Smooth muscle cell (in vitro differentiated cells): ENCODE measurements at regions not wholly inside any gene's neighbourhood (a gene's known extent, or its start where the extent isn't known, plus 50 kb on each side); places are given as distances from the start of the nearest gene placed in this dataset.

ENCODE experiments used
- DNase-seq: peaks from one replicate; lab custom pipeline; 2025; ENCODE audit not compliant: unreplicated experiment; lab: John Stamatoyannopoulos, UW
- H2AFZ ChIP-seq: fragments of 200-600 bp; sonication (generic); 2 replicates; pipeline ENCODE4 v1.6.0; 2016; ENCODE audit warnings: antibody characterized with exemption, low read depth, mild to moderate bottlenecking
- H3F3A ChIP-seq: fragments of 200-600 bp; sonication (generic); 2 replicates; pipeline ENCODE4 v1.6.0; 2017; ENCODE audit warnings: antibody characterized with exemption, low read depth
- H3K27ac ChIP-seq: fragments of 200-600 bp; sonication (generic); 2 replicates; pipeline ENCODE4 v1.5.1; 2016; ENCODE audit warnings: low read depth, mild to moderate bottlenecking
- H3K27me3 ChIP-seq: fragments of 200-600 bp; sonication (generic); 2 replicates; pipeline ENCODE4 v1.6.1; 2016; ENCODE audit warnings: low read depth, mild to moderate bottlenecking
- H3K36me3 ChIP-seq: fragments of 200-600 bp; sonication (generic); 2 replicates; pipeline ENCODE4 v1.5.1; 2016; ENCODE audit warnings: low read depth
- H3K4me1 ChIP-seq: fragments of 200-600 bp; sonication (generic); 2 replicates; pipeline ENCODE4 v1.5.1; 2016; ENCODE audit warnings: low read depth
- H3K4me2 ChIP-seq: fragments of 200-600 bp; sonication (generic); 2 replicates; pipeline ENCODE4 v1.6.0; 2016; ENCODE audit warnings: mild to moderate bottlenecking
- H3K4me3 ChIP-seq: fragments of 200-600 bp; sonication (generic); 2 replicates; pipeline ENCODE4 v1.5.1; 2016; ENCODE audit warnings: mild to moderate bottlenecking
- H3K79me2 ChIP-seq: fragments of 200-600 bp; sonication (generic); 2 replicates; pipeline ENCODE4 v1.6.0; 2016; ENCODE audit warnings: low read depth, mild to moderate bottlenecking
- H3K9ac ChIP-seq: fragments of 200-600 bp; sonication (generic); 2 replicates; pipeline ENCODE4 v1.6.0; 2016; ENCODE audit warnings: low read depth
- H3K9me3 ChIP-seq: fragments of 200-600 bp; sonication (generic); replicated peaks from 2 replicates; pipeline ENCODE4 v1.5.1; 2016; ENCODE audit warnings: low read depth
- H4K20me1 ChIP-seq: fragments of 200-600 bp; sonication (generic); 2 replicates; pipeline ENCODE4 v1.6.0; 2016; ENCODE audit warnings: low read depth
- WGBS: methylation state at CpG from one replicate; pipeline ENCODE4 v1.1.7; 2016; ENCODE audit warnings: low lambda C conversion rate; 5-methylcytosine and 5-hydroxymethylcytosine counted together
- TF ChIP-seq, protein P1 (sequence below): fragments of 200-600 bp; sonication (generic); IDR thresholded peaks from 2 replicates; pipeline ENCODE4 v1.5.1; 2017; ENCODE audit warnings: borderline replicate concordance, mild to moderate bottlenecking, antibody characterized with exemption; ENCODE audit not compliant: insufficient read depth, poor library complexity, severe bottlenecking

DNA sequence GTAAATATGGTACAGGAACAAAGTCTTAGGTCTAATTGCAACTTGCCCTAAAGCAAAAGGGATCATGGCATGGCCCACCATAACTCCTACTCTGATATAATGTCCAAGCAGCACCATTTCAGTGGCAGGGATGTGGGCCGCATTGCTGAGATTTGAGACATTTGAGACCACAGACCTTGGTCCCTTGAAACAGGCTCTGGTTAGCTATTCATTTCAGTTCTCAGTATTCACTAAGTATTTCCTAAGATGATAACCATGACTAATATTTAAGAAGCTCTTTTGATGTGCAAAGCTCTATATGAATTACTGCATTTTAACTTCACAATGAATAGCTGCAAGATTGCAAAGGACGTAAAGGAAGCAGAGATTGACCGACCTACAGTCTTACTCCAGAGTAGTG lies 471.0 kb downstream of the SHISA9 start:
- Histone ChIP-seq H3K27ac (no peak overlapping the region), H3K4me3 (no peak overlapping the region), H3K36me3 (no peaks in the 10 kb centered on the region), H3K79me2 (no peaks in the 10 kb centered on the region), H3K4me2 (no peak overlapping the region), H2AFZ (no peak overlapping the region), H3K9me3 (no peaks in the 10 kb centered on the region), H3K4me1 (no peaks in the 10 kb centered on the region), H4K20me1 (no peaks in the 10 kb centered on the region), H3F3A (no peaks in the 10 kb centered on the region), H3K27me3 (no peaks in the 10 kb centered on the region), H3K9ac (no peak overlapping the region)
- DNase-seq: no peak
- 94% methylated on average over 3 of the region's 3 CpGs for WGBS
- TF ChIP-seq, protein P1, sequence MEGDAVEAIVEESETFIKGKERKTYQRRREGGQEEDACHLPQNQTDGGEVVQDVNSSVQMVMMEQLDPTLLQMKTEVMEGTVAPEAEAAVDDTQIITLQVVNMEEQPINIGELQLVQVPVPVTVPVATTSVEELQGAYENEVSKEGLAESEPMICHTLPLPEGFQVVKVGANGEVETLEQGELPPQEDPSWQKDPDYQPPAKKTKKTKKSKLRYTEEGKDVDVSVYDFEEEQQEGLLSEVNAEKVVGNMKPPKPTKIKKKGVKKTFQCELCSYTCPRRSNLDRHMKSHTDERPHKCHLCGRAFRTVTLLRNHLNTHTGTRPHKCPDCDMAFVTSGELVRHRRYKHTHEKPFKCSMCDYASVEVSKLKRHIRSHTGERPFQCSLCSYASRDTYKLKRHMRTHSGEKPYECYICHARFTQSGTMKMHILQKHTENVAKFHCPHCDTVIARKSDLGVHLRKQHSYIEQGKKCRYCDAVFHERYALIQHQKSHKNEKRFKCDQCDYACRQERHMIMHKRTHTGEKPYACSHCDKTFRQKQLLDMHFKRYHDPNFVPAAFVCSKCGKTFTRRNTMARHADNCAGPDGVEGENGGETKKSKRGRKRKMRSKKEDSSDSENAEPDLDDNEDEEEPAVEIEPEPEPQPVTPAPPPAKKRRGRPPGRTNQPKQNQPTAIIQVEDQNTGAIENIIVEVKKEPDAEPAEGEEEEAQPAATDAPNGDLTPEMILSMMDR: no peak

DNA sequence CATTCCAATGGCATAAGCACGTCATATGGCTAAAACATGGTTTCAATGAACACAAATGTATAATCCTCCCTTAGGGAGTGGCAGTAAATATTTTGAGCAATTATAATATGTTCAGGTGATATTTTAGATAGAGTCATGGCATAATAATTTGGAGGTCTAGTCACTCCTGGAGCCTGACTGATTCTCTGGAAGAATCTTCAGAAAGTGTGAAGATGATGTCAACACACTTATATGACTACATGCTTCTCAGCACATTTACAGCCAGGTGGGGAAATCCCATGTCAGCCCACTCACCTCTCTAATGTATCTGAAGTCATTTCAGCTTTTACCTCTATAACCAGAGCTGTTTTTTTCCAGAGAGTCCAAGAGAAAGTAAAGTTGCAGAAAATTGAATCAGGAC lies 474.8 kb downstream of the SHISA9 start:
- DNase-seq: no peak
- Histone ChIP-seq H3K27me3 (no peaks in the 10 kb centered on the region), H2AFZ (no peak overlapping the region), H3K27ac (no peak overlapping the region), H3K79me2 (no peaks in the 10 kb centered on the region), H3K36me3 (no peaks in the 10 kb centered on the region), H4K20me1 (no peaks in the 10 kb centered on the region), H3K4me2 (no peak overlapping the region), H3K9ac (no peak overlapping the region), H3K9me3 (no peaks in the 10 kb centered on the region), H3F3A (no peaks in the 10 kb centered on the region), H3K4me1 (no peaks in the 10 kb centered on the region), H3K4me3 (no peak overlapping the region)
- 86% methylated on average over 1 of the region's 1 CpG for WGBS
- TF ChIP-seq, protein P1: no peak

DNA sequence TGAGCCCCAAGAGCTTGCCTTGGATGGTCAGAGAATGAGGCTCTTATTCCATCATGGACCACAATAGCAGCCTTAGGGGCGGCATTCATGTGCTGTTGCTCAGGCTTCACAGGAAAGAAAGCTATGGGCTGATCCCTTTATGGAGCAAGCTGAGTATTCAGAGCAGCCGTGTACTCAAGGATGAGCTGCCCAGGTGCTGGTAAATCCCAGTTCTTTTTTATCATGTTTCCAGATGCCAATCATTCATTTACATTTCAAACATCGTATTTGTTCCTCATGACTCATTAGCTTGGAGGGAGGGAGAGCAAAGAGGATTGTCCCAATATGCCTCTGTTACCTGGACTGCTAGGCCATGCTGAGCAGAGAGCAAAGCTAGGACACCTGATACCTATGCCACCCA lies 475.7 kb downstream of the SHISA9 start:
- H3K36me3 ChIP-seq: no peaks in the 10 kb centered on the region
- no peaks in the 10 kb centered on the region for H4K20me1 ChIP-seq
- no peaks in the 10 kb centered on the region for H3K27me3 ChIP-seq
- TF ChIP-seq, protein P1: no peak
- DNase-seq: no peak
- no peak overlapping the region for H3K27ac ChIP-seq
- no peaks in the 10 kb centered on the region for H3K79me2 ChIP-seq
- no peak overlapping the region for H2AFZ ChIP-seq
- no peak overlapping the region for H3K4me2 ChIP-seq
- no peak overlapping the region for H3K4me3 ChIP-seq
- 83% methylated on average over 3 of the region's 3 CpGs for WGBS
- no peaks in the 10 kb centered on the region for H3F3A ChIP-seq
- H3K9me3 ChIP-seq: no peaks in the 10 kb centered on the region
- H3K4me1 ChIP-seq: no peaks in the 10 kb centered on the region
- no peak overlapping the region for H3K9ac ChIP-seq

DNA sequence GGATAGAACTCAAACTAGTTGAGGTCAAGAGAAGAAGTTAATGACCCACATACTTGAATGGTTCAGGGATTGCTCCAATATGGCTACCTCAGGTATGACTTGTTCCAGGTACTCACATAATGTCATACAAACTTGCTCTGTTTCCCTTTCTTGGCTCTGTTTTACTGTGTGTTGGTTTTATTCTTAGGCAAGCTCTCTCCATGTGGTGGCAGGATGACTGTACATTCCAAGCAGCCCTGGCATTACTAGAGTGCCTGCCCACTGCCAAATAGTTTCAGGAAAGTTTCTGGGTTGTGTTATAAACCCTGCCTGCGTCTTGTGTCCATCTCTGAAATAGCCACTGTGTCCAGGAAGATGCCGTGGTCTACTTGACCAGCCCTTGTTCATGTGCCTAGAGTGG lies 476.8 kb downstream of the SHISA9 start:
- no peaks in the 10 kb centered on the region for H3K9me3 ChIP-seq
- H4K20me1 ChIP-seq: no peaks in the 10 kb centered on the region
- H3F3A ChIP-seq: no peaks in the 10 kb centered on the region
- H3K27me3 ChIP-seq: no peaks in the 10 kb centered on the region
- H3K27ac ChIP-seq: no peak overlapping the region
- H3K4me2 ChIP-seq: no peak overlapping the region
- H3K4me3 ChIP-seq: no peak overlapping the region
- no peak overlapping the region for H2AFZ ChIP-seq
- H3K4me1 ChIP-seq: no peaks in the 10 kb centered on the region
- 95% methylated on average over 2 of the region's 2 CpGs for WGBS
- H3K79me2 ChIP-seq: no peaks in the 10 kb centered on the region
- H3K36me3 ChIP-seq: no peaks in the 10 kb centered on the region
- no peak overlapping the region for H3K9ac ChIP-seq
- TF ChIP-seq, protein P1: no peak
- no peak for DNase-seq
